Peyer's patch (tissue), 4 donors: ENCODE measurements at regions not wholly inside any gene's neighbourhood (a gene's known extent, or its start where the extent isn't known, plus 50 kb on each side); places are given as distances from the start of the nearest gene placed in this dataset.

Experiments used
- DNase-seq, 3 donors: peaks; one replicate each; pipeline ENCODE4 v3.0.0-alpha.2; 2017 to 2019
- H3K27ac ChIP-seq, 4 donors: fragments of 200-600 bp; sonication (generic); one replicate each; pipeline ENCODE4 v1.5.1; 2016 to 2019
- H3K27me3 ChIP-seq, 2 donors: fragments of 200-600 bp; sonication (generic); one replicate each; pipeline ENCODE4 v1.5.1; 2019
- H3K36me3 ChIP-seq, 3 donors: fragments of 200-600 bp; sonication (generic); one replicate each; pipeline ENCODE4 v1.5.1; 2016 to 2019
- H3K4me1 ChIP-seq, 4 donors: fragments of 200-600 bp; sonication (generic); one replicate each; pipeline ENCODE4 v1.5.1; 2016 to 2019
- H3K4me3 ChIP-seq, 4 donors: fragments of 200-600 bp; sonication (generic); 1 replicate in 3 of 4; 2 replicates in 1 of 4; pipeline ENCODE4 v1.5.1; 2016 to 2019; ENCODE audit warnings: mild to moderate bottlenecking in 1 of 4
- H3K9me3 ChIP-seq, 4 donors: fragments of 200-600 bp; sonication (generic); one replicate each; pipeline ENCODE4 v1.5.1; 2016 to 2019; ENCODE audit warnings: mild to moderate bottlenecking in 1 of 4
- POLR2A ChIP-seq, 2 donors: fragments of 450-650 bp; IDR thresholded peaks; one replicate each; pipeline ENCODE4 v1.5.1; 2017; ENCODE audit warnings: antibody characterized with exemption in 2 of 2, mild to moderate bottlenecking in 2 of 2, moderate library complexity in 2 of 2
- small RNA-seq, 2 donors: library from RNA; depleted of rRNA; stranded (forward); fragments of <200 nt; gene quantifications; one replicate each; pipeline ENCODE3, GENCODE V24; 2016
- TF ChIP-seq, protein P1 (sequence below), 6 experiments: fragments of 450-650 bp in 4 of 6; fragments of 200-600 bp in 2 of 6; sonication (generic) in 1 of 6; IDR thresholded peaks; one replicate each; pipeline ENCODE4 v1.5.1; 2017 to 2019; ENCODE audit warnings: antibody characterized with exemption in 6 of 6, mild to moderate bottlenecking in 3 of 6, moderate library complexity in 1 of 6

GRCh38 chr7:13829914-13830900, 159.3 kb downstream of the ETV1 start:
- Histone ChIP-seq H3K27me3 (no peaks in the 10 kb centered on the region), H3K9me3 (no peaks in the 10 kb centered on the region), H3K4me3 (no peak overlapping the region), H3K27ac (no peak overlapping the region), H3K4me1 (peaks cover 0 to 5% (median 0%) of the 10 kb centered on the region in 4 donors), H3K36me3 (no peaks in the 10 kb centered on the region)
- TF ChIP-seq POLR2A (IDR thresholded peaks at IDR 0.05): no peak
- TF ChIP-seq, protein P1, sequence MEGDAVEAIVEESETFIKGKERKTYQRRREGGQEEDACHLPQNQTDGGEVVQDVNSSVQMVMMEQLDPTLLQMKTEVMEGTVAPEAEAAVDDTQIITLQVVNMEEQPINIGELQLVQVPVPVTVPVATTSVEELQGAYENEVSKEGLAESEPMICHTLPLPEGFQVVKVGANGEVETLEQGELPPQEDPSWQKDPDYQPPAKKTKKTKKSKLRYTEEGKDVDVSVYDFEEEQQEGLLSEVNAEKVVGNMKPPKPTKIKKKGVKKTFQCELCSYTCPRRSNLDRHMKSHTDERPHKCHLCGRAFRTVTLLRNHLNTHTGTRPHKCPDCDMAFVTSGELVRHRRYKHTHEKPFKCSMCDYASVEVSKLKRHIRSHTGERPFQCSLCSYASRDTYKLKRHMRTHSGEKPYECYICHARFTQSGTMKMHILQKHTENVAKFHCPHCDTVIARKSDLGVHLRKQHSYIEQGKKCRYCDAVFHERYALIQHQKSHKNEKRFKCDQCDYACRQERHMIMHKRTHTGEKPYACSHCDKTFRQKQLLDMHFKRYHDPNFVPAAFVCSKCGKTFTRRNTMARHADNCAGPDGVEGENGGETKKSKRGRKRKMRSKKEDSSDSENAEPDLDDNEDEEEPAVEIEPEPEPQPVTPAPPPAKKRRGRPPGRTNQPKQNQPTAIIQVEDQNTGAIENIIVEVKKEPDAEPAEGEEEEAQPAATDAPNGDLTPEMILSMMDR (IDR thresholded peaks at IDR 0.05): no peak
- no peak for DNase-seq

DNA sequence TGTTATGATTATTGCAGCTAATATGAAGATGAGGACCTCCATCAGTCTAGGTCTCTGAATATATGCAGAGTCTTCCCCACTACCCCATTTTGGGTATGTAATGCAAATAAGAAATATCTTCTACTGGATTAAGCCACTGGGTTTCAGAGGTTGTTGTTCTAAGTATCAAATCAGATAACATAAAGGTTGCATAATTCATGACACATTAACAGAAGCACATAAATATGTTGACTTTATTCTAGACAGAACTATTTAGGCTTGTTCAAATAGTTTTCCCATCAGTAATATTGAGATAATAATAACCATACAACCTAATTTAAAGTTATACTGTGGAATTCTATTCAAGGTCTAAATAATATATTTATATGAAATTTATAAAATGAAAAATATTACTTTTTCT, 157.1 kb downstream of the ETV1 start:
- no peaks in the 10 kb centered on the region for H3K36me3 ChIP-seq
- no peak overlapping the region for H3K4me3 ChIP-seq
- no peak overlapping the region for H3K27ac ChIP-seq
- peaks cover 0 to 5% (median 0%) of the 10 kb centered on the region in 4 donors for H3K4me1 ChIP-seq
- DNase-seq: no peak
- TF ChIP-seq, protein P1 (IDR thresholded peaks at IDR 0.05): no peak
- TF ChIP-seq POLR2A (IDR thresholded peaks at IDR 0.05): no peak
- no peaks in the 10 kb centered on the region for H3K27me3 ChIP-seq
- H3K9me3 ChIP-seq: no peaks in the 10 kb centered on the region

- no peak for DNase-seq
- H3K9me3 ChIP-seq: no peaks in the 10 kb centered on the region
- H3K27me3 ChIP-seq: no peaks in the 10 kb centered on the region
- no peak overlapping the region for H3K27ac ChIP-seq
- no peaks in the 10 kb centered on the region for H3K36me3 ChIP-seq
- no peak overlapping the region for H3K4me3 ChIP-seq
- H3K4me1 ChIP-seq: peaks cover 0 to 5% (median 0%) of the 10 kb centered on the region in 4 donors
- TF ChIP-seq POLR2A (IDR thresholded peaks at IDR 0.05): no peak
- TF ChIP-seq, protein P1 (IDR thresholded peaks at IDR 0.05): no peak
Measured at GRCh38 chr7:13834328-13834761, 155.1 kb downstream of the ETV1 start.

GRCh38 chr7:13835442-13835841, 154.0 kb downstream of the ETV1 start:
- Histone ChIP-seq H3K36me3 (no peaks in the 10 kb centered on the region), H3K27me3 (no peaks in the 10 kb centered on the region), H3K27ac (no peak overlapping the region), H3K9me3 (no peaks in the 10 kb centered on the region), H3K4me1 (no peaks in the 10 kb centered on the region), H3K4me3 (no peak overlapping the region)
- TF ChIP-seq POLR2A (IDR thresholded peaks at IDR 0.05): no peak
- TF ChIP-seq, protein P1 (IDR thresholded peaks at IDR 0.05): no peak
- no peak for DNase-seq

GRCh38 chr7:13839063-13839462, 150.4 kb downstream of the ETV1 start:
- no peaks in the 10 kb centered on the region for H3K9me3 ChIP-seq
- H3K27ac ChIP-seq: no peak overlapping the region
- TF ChIP-seq, protein P1 (IDR thresholded peaks at IDR 0.05): no peak
- no peak for TF ChIP-seq POLR2A (IDR thresholded peaks at IDR 0.05)
- no peak overlapping the region for H3K4me3 ChIP-seq
- DNase-seq: no peak
- H3K36me3 ChIP-seq: no peaks in the 10 kb centered on the region
- no peaks in the 10 kb centered on the region for H3K27me3 ChIP-seq
- H3K4me1 ChIP-seq: no peaks in the 10 kb centered on the region

Small RNAs in the stretch of these regions (small RNA-seq; reads per million reads assigned to genes)
- gene RN7SKP228: 0 reads per million in 2 donors
